SK-N-SH treated with all-trans-retinoic acid at 6 μM for 48 hours (cell line): ENCODE measurements at regions not wholly inside any gene's neighbourhood (a gene's known extent, or its start where the extent isn't known, plus 50 kb on each side); places are given as distances from the start of the nearest gene placed in this dataset.

Source experiments
- BACH2 ChIP-seq: fragments of 250-450 bp; sonication (Bioruptor Pico); IDR thresholded peaks from 2 replicates; pipeline ENCODE4 v1.9.0; 2021; ENCODE audit warnings: mild to moderate bottlenecking, borderline replicate concordance
- PATZ1 ChIP-seq: fragments of 250-450 bp; sonication (Bioruptor Pico); IDR thresholded peaks from 2 replicates; pipeline ENCODE4 v1.8.0; 2020; ENCODE audit warnings: mild to moderate bottlenecking, moderate library complexity, borderline replicate concordance
- TF ChIP-seq, protein P1 (sequence below): fragments of 250-450 bp; sonication (Bioruptor Pico); IDR thresholded peaks from 2 replicates; pipeline ENCODE4 v1.8.0; 2021; ENCODE audit warnings: low read depth, mild to moderate bottlenecking, moderate library complexity, borderline replicate concordance

- TF ChIP-seq, protein P1, sequence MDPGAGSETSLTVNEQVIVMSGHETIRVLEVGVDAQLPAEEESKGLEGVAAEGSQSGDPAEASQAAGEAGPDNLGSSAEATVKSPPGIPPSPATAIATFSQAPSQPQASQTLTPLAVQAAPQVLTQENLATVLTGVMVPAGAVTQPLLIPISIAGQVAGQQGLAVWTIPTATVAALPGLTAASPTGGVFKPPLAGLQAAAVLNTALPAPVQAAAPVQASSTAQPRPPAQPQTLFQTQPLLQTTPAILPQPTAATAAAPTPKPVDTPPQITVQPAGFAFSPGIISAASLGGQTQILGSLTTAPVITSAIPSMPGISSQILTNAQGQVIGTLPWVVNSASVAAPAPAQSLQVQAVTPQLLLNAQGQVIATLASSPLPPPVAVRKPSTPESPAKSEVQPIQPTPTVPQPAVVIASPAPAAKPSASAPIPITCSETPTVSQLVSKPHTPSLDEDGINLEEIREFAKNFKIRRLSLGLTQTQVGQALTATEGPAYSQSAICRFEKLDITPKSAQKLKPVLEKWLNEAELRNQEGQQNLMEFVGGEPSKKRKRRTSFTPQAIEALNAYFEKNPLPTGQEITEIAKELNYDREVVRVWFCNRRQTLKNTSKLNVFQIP (CRISPR knock-in tag), result no peak
- TF ChIP-seq PATZ1 (CRISPR knock-in tag) (no peak), BACH2 (CRISPR knock-in tag) (no peak)
Observed at GRCh38 chr21:22278366-22278765, 1280.2 kb downstream of the NCAM2 start.
